ENCODE measurements at regions not wholly inside any gene's neighbourhood (a gene's known extent, or its start where the extent isn't known, plus 50 kb on each side); places are given as distances from the start of the nearest gene placed in this dataset.
A peak's percentile ranks its signal among the peaks of the same experiment; 100 is the strongest.

GRCh38 chr17:65278820-65279184, 141.6 kb downstream of the RGS9 start:
- no peak for TF ChIP-seq CTCF (IDR thresholded peaks at IDR 0.05; ENCODE audit: extremely low read depth, low read depth, low read length)
- Histone ChIP-seq H3K4me3 (ENCODE audit: insufficient read depth, low read length) (no peak overlapping the region), H3K79me2 (ENCODE audit: insufficient read depth, low read length) (no peaks in the 10 kb centered on the region), H3K36me3 (ENCODE audit: insufficient read depth, low read length) (no peaks in the 10 kb centered on the region), H3K27me3 (ENCODE audit: insufficient read depth, low read length) (no peaks in the 10 kb centered on the region), H3K9me3 (ENCODE audit: low read depth, low read length) (no peaks in the 10 kb centered on the region), H4K20me1 (ENCODE audit: insufficient read depth, low read length) (no peaks in the 10 kb centered on the region), H3K4me1 (ENCODE audit: insufficient read depth, low read length) (peaks cover under 1% of the 10 kb centered on the region), H2AFZ (ENCODE audit: low read length) (peak overlapping the region; percentile 18), H3K27ac (ENCODE audit: low read depth, low read length) (no peak overlapping the region), H3K4me2 (ENCODE audit: insufficient read depth, low read length) (no peak overlapping the region)
- no peak for DNase-seq (ENCODE audit: insufficient read length, low spot score, missing footprints)

GRCh38 chr17:65278050-65278819, 141.1 kb downstream of the RGS9 start:
- no peak overlapping the region for H3K27ac ChIP-seq (ENCODE audit: low read depth, low read length)
- no peak overlapping the region for H3K4me3 ChIP-seq (ENCODE audit: insufficient read depth, low read length)
- H3K79me2 ChIP-seq (ENCODE audit: insufficient read depth, low read length), result no peaks in the 10 kb centered on the region
- H3K36me3 ChIP-seq (ENCODE audit: insufficient read depth, low read length), result no peaks in the 10 kb centered on the region
- peak; percentile 65 for TF ChIP-seq CTCF (IDR thresholded peaks at IDR 0.05; ENCODE audit: extremely low read depth, low read depth, low read length)
- no peaks in the 10 kb centered on the region for H3K4me1 ChIP-seq (ENCODE audit: insufficient read depth, low read length)
- H2AFZ ChIP-seq (ENCODE audit: low read length), result peak overlapping the region; percentile 18
- no peaks in the 10 kb centered on the region for H4K20me1 ChIP-seq (ENCODE audit: insufficient read depth, low read length)
- DNase-seq (ENCODE audit: insufficient read length, low spot score, missing footprints), result peak; percentile 87
- no peak overlapping the region for H3K4me2 ChIP-seq (ENCODE audit: insufficient read depth, low read length)
- H3K27me3 ChIP-seq (ENCODE audit: insufficient read depth, low read length), result no peaks in the 10 kb centered on the region
- no peaks in the 10 kb centered on the region for H3K9me3 ChIP-seq (ENCODE audit: low read depth, low read length)

- H3K27ac ChIP-seq (ENCODE audit: low read depth, low read length), result no peak overlapping the region
These were observed 140.4 kb downstream of the RGS9 start for GRCh38 chr17:65277576-65277975.

More at GRCh38 chr17:65277576-65277975, 140.4 kb downstream of the RGS9 start:
- no peak for DNase-seq (ENCODE audit: insufficient read length, low spot score, missing footprints)
- Histone ChIP-seq H3K4me3 (ENCODE audit: insufficient read depth, low read length) (no peak overlapping the region), H3K27me3 (ENCODE audit: insufficient read depth, low read length) (no peaks in the 10 kb centered on the region), H3K9me3 (ENCODE audit: low read depth, low read length) (no peaks in the 10 kb centered on the region), H3K4me2 (ENCODE audit: insufficient read depth, low read length) (no peak overlapping the region), H3K79me2 (ENCODE audit: insufficient read depth, low read length) (no peaks in the 10 kb centered on the region), H4K20me1 (ENCODE audit: insufficient read depth, low read length) (no peaks in the 10 kb centered on the region), H2AFZ (ENCODE audit: low read length) (no peak overlapping the region), H3K4me1 (ENCODE audit: insufficient read depth, low read length) (no peaks in the 10 kb centered on the region), H3K36me3 (ENCODE audit: insufficient read depth, low read length) (no peaks in the 10 kb centered on the region)
- TF ChIP-seq CTCF (IDR thresholded peaks at IDR 0.05; ENCODE audit: extremely low read depth, low read depth, low read length), result no peak
